ENCODE measurements at regions not wholly inside any gene's neighbourhood (a gene's known extent, or its start where the extent isn't known, plus 50 kb on each side); places are given as distances from the start of the nearest gene placed in this dataset.

GRCh38 chr5:104018299-104018698, 455.7 kb upstream of the NUDT12 start:
- TF ChIP-seq TEAD4 (IDR thresholded peaks at IDR 0.05): no peak
- no peak for TF ChIP-seq FOXM1 (IDR thresholded peaks at IDR 0.05; ENCODE audit: borderline replicate concordance, low read depth)
- TF ChIP-seq EP300 (IDR thresholded peaks at IDR 0.05; ENCODE audit: borderline replicate concordance): no peak
- TF ChIP-seq MAX (IDR thresholded peaks at IDR 0.05): no peak
- TF ChIP-seq CREB1 (IDR thresholded peaks at IDR 0.05; ENCODE audit: low read depth): no peak
- TF ChIP-seq RAD21 (IDR thresholded peaks at IDR 0.05; ENCODE audit: low read depth): no peak
